ENCODE measurements at regions not wholly inside any gene's neighbourhood (a gene's known extent, or its start where the extent isn't known, plus 50 kb on each side); places are given as distances from the start of the nearest gene placed in this dataset.

- TF ChIP-seq EZH2 (IDR thresholded peaks at IDR 0.05; ENCODE audit: insufficient read depth, poor library complexity, severe bottlenecking), result no peak
- no peak for TF ChIP-seq EZH2phosphoT487 (IDR thresholded peaks at IDR 0.05; ENCODE audit: insufficient read depth, low read depth)
Observed at GRCh38 chr10:107232013-107232412, 67.5 kb upstream of the SORCS1 start.

Data from GM23248 (cell line).